ENCODE measurements at regions not wholly inside any gene's neighbourhood (a gene's known extent, or its start where the extent isn't known, plus 50 kb on each side); places are given as distances from the start of the nearest gene placed in this dataset.

GRCh38 chr3:75188962-75189361 lies 475.2 kb upstream of the FRG2C start:
- intact Hi-C loops (cut with micrococcal nuclease) = loop anchor here (10.0 kb wide), 1 partner anchor 56 kb away; no protein-coding TSS in a partner anchor
- H3K27me3 ChIP-seq (ENCODE audit: insufficient read depth, low read length) = no peaks in the 10 kb centered on the region
- DNase-seq (ENCODE audit: low read depth, low spot score) = no peak
- no peaks in the 10 kb centered on the region for H3K36me3 ChIP-seq (ENCODE audit: control insufficient read depth in 1 of 2, insufficient read depth in 2 of 2, low read length in 2 of 2)
- H4K20me1 ChIP-seq (ENCODE audit: insufficient read depth) = no peaks in the 10 kb centered on the region
- POLR2A ChIA-PET = no interaction called here
- TF ChIP-seq ZNF274 (IDR thresholded peaks at IDR 0.05; ENCODE audit: low read depth, low read length) (no peak), RAD21 (IDR thresholded peaks at IDR 0.05; ENCODE audit: low read depth) (no peak), REST (IDR thresholded peaks at IDR 0.05; ENCODE audit: low read depth) (no peak), ZBTB33 (IDR thresholded peaks at IDR 0.05; ENCODE audit: extremely low read depth, insufficient replicate concordance, low read length) (no peak), ELF1 (IDR thresholded peaks at IDR 0.05; ENCODE audit: borderline replicate concordance, low read depth) (no peak), ZFX (IDR thresholded peaks at IDR 0.05) (no peak), EGR1 (IDR thresholded peaks at IDR 0.05; ENCODE audit: low read depth) (no peak), FOSL1 (IDR thresholded peaks at IDR 0.05; ENCODE audit: low read depth) (no peak), CTCF (IDR thresholded peaks at IDR 0.05 in 2 of 3, conservative IDR thresholded peaks at IDR 0.05 in 1 of 3; ENCODE audit: borderline replicate concordance in 1 of 3, insufficient read depth in 1 of 3, low read depth in 2 of 3, low read length in 2 of 3) (no peak), POLR2A (IDR thresholded peaks at IDR 0.05; ENCODE audit: borderline replicate concordance, extremely low read depth, insufficient read depth, insufficient read length) (no peak), JUND (IDR thresholded peaks at IDR 0.05) (no peak), EZH2phosphoT487 (IDR thresholded peaks at IDR 0.05; ENCODE audit: borderline replicate concordance) (no peak), EZH2 (IDR thresholded peaks at IDR 0.05) (no peak)
- no peak for ATAC-seq
- H3K79me2 ChIP-seq (ENCODE audit: insufficient read depth, low read length) = no peaks in the 10 kb centered on the region
- H3K4me1 ChIP-seq (ENCODE audit: control insufficient read depth in 1 of 2, insufficient read depth in 2 of 2, low read length in 2 of 2) = no peaks in the 10 kb centered on the region
- no TSS peak for BruUV-seq (replicated peaks)
- CTCF ChIA-PET = no interaction called here
- H3K27ac ChIP-seq (ENCODE audit: low read depth, low read length) = no peak overlapping the region
- RAD21 ChIA-PET (ENCODE audit: low non-redundant PET in 1 of 2, low total read pairs in 2 of 2, uncharacterized antibody in 2 of 2, unreplicated experiment in 2 of 2) = no interaction called here
- no peak overlapping the region for H3K9ac ChIP-seq (ENCODE audit: low read length)
- H3K9me3 ChIP-seq (ENCODE audit: control insufficient read depth in 1 of 2, insufficient read depth in 1 of 2, low read depth in 1 of 2, low read length in 2 of 2) = no peaks in the 10 kb centered on the region
- no peak overlapping the region for H3K4me3 ChIP-seq (replicated peaks in 1 of 2; ENCODE audit: low read depth in 1 of 2, low read length in 2 of 2)
- no peaks in the 10 kb centered on the region for H3K9me2 ChIP-seq (ENCODE audit: insufficient read depth)
- no peak overlapping the region for H3K4me2 ChIP-seq (ENCODE audit: low read length)
- no peak overlapping the region for H2AFZ ChIP-seq (ENCODE audit: low read depth, low read length, poor library complexity, severe bottlenecking)

All from HCT116 (cell line).